Osteocyte (in vitro differentiated cells): ENCODE measurements at regions not wholly inside any gene's neighbourhood (a gene's known extent, or its start where the extent isn't known, plus 50 kb on each side); places are given as distances from the start of the nearest gene placed in this dataset.

Source experiments
- DNase-seq: peaks from one replicate; pipeline ENCODE4 v3.0.0; 2021; ENCODE audit warnings: mixed read lengths; ENCODE audit not compliant: unreplicated experiment; ENCODE audit errors: extremely low spot score
- H3K27ac Mint-ChIP-seq: one replicate; pipeline ENCODE4 v1.8.0; 2021; ENCODE audit warnings: mild to moderate bottlenecking, mixed read lengths; ENCODE audit not compliant: unreplicated experiment
- H3K27me3 Mint-ChIP-seq: one replicate; pipeline ENCODE4 v1.8.0; 2021; ENCODE audit warnings: mixed read lengths; ENCODE audit not compliant: unreplicated experiment
- H3K36me3 Mint-ChIP-seq: one replicate; pipeline ENCODE4 v1.8.0; 2021; ENCODE audit warnings: mixed read lengths; ENCODE audit not compliant: unreplicated experiment
- H3K4me1 Mint-ChIP-seq: one replicate; pipeline ENCODE4 v1.8.0; 2021; ENCODE audit warnings: mixed read lengths; ENCODE audit not compliant: unreplicated experiment
- H3K4me3 Mint-ChIP-seq: one replicate; pipeline ENCODE4 v1.8.0; 2021; ENCODE audit warnings: mild to moderate bottlenecking, moderate library complexity, mixed read lengths; ENCODE audit not compliant: unreplicated experiment
- H3K9me3 Mint-ChIP-seq: one replicate; pipeline ENCODE4 v1.8.0; 2021; ENCODE audit warnings: mixed read lengths; ENCODE audit not compliant: unreplicated experiment
- CTCF ChIP-seq: fragments of 200-600 bp; sonication (generic); IDR thresholded peaks from 2 replicates; pipeline ENCODE4 v1.5.0; 2021; ENCODE audit warnings: antibody characterized with exemption, mild to moderate bottlenecking, moderate library complexity

GRCh38 chr2:164110515-164110914 is 374.7 kb upstream of the FIGN start:
- no peak for TF ChIP-seq CTCF
- Mint-ChIP-seq H3K9me3 (peaks cover 4% of the 10 kb centered on the region), H3K27me3 (no peaks in the 10 kb centered on the region), H3K27ac (no peak overlapping the region), H3K4me3 (no peak overlapping the region), H3K4me1 (no peaks in the 10 kb centered on the region), H3K36me3 (no peaks in the 10 kb centered on the region)
- no peak for DNase-seq

- Mint-ChIP-seq H3K27me3 (no peaks in the 10 kb centered on the region), H3K27ac (no peak overlapping the region), H3K4me3 (no peak overlapping the region), H3K9me3 (peaks cover 4% of the 10 kb centered on the region), H3K4me1 (no peaks in the 10 kb centered on the region), H3K36me3 (no peaks in the 10 kb centered on the region)
- no peak for TF ChIP-seq CTCF
- DNase-seq: no peak
Measured at GRCh38 chr2:164109006-164109405, 373.2 kb upstream of the FIGN start.

GRCh38 chr2:164103271-164103670 is 367.5 kb upstream of the FIGN start:
- Mint-ChIP-seq H3K27me3 (no peaks in the 10 kb centered on the region), H3K36me3 (no peaks in the 10 kb centered on the region), H3K9me3 (peaks cover 4% of the 10 kb centered on the region), H3K4me3 (no peak overlapping the region), H3K27ac (no peak overlapping the region), H3K4me1 (no peaks in the 10 kb centered on the region)
- DNase-seq: no peak
- no peak for TF ChIP-seq CTCF

- Mint-ChIP-seq H3K9me3 (peaks cover 4% of the 10 kb centered on the region), H3K4me1 (no peaks in the 10 kb centered on the region), H3K27ac (no peak overlapping the region), H3K4me3 (no peak overlapping the region), H3K36me3 (no peaks in the 10 kb centered on the region), H3K27me3 (no peaks in the 10 kb centered on the region)
- no peak for DNase-seq
- no peak for TF ChIP-seq CTCF
Measured at GRCh38 chr2:164102366-164102765, 366.6 kb upstream of the FIGN start.

- Mint-ChIP-seq H3K27ac (no peak overlapping the region), H3K27me3 (no peaks in the 10 kb centered on the region), H3K4me1 (no peaks in the 10 kb centered on the region), H3K9me3 (no peaks in the 10 kb centered on the region), H3K36me3 (no peaks in the 10 kb centered on the region), H3K4me3 (no peak overlapping the region)
- TF ChIP-seq CTCF: no peak
- DNase-seq: no peak
Measured at GRCh38 chr2:164091673-164092072, 355.9 kb upstream of the FIGN start.
